Endothelial cell of umbilical vein (primary cell): ENCODE measurements at regions not wholly inside any gene's neighbourhood (a gene's known extent, or its start where the extent isn't known, plus 50 kb on each side); places are given as distances from the start of the nearest gene placed in this dataset.

Experiments
- BruUV-seq: library from RNA; stranded (reverse); fragments of 400-500 nt; replicated peaks from 2 replicates; lab custom pipeline; 2021; lab: Mats Ljungman, UMichigan
- CTCF ChIA-PET: fragments of 300-600, 350-600 bp; sonication (Branson Sonifier 250); formaldehyde crosslinking; loops from one replicate; lab custom pipeline; 2021; ENCODE audit warnings: antibody characterized with exemption, inconsistent platforms; lab: Charles Lee
- POLR2A ChIA-PET: fragments of 300-600, 350-600 bp; sonication (Branson Sonifier 250); formaldehyde crosslinking; loops from one replicate; lab custom pipeline; 2021; ENCODE audit warnings: antibody characterized with exemption, inconsistent platforms; lab: Charles Lee
- DNase-seq: peaks from one replicate; pipeline ENCODE4 v3.0.0-alpha.2; 2011; ENCODE audit warnings: low read depth, low spot score
- FAIRE-seq: peaks from 2 replicates; lab custom pipeline; 2011; peaks lifted over from hg19 to GRCh38; lab: Jason Lieb, UNC
- H2AFZ ChIP-seq: 2 replicates; pipeline ENCODE4 v1.6.0; 2012; ENCODE audit warnings: low read depth, low read length, control low read depth, inconsistent platforms
- H3K27ac ChIP-seq: 2 replicates; pipeline ENCODE4 v1.5.1; 2011; ENCODE audit warnings: low read depth, mild to moderate bottlenecking, control low read depth, low read length, moderate library complexity; ENCODE audit not compliant: insufficient read depth
- H3K27me3 ChIP-seq, 2 experiments: 2 replicates each; pipeline versions ENCODE4 v1.6.0 to v1.6.1; 2011; ENCODE audit warnings: low read length in 2 of 2, mixed read lengths in 1 of 2; ENCODE audit not compliant: control insufficient read depth in 2 of 2, insufficient read depth in 2 of 2
- H3K36me3 ChIP-seq, 2 experiments: 2 replicates in 1 of 2; 3 replicates in 1 of 2; pipeline ENCODE4 v1.5.1; 2011; ENCODE audit warnings: low read length in 2 of 2, mild to moderate bottlenecking in 1 of 2, moderate library complexity in 1 of 2; ENCODE audit not compliant: control insufficient read depth in 2 of 2, insufficient read depth in 2 of 2; ENCODE audit errors: extremely low read depth in 1 of 2
- H3K4me1 ChIP-seq: 3 replicates; pipeline ENCODE4 v1.5.1; 2011; ENCODE audit warnings: mild to moderate bottlenecking, low read length; ENCODE audit not compliant: control insufficient read depth, insufficient read depth; ENCODE audit errors: extremely low read depth
- H3K4me2 ChIP-seq: 2 replicates; pipeline ENCODE4 v1.6.1; 2011; ENCODE audit warnings: low read length, control low read depth, mixed read lengths; ENCODE audit not compliant: insufficient read depth
- H3K4me3 ChIP-seq, 3 experiments: fragments of 200-600 bp in 1 of 3; sonication (generic), shearing (Covaris generic) in 1 of 3; replicated peaks in 1 of 3; 2 replicates each; pipeline ENCODE4 v1.5.1; 2011 to 2016; ENCODE audit warnings: control low read depth in 3 of 3, low read length in 3 of 3, mild to moderate bottlenecking in 2 of 3, inconsistent platforms in 1 of 3, low read depth in 1 of 3, moderate library complexity in 1 of 3; ENCODE audit not compliant: insufficient read depth in 1 of 3
- H3K79me2 ChIP-seq: 2 replicates; pipeline ENCODE4 v1.6.0; 2012; ENCODE audit warnings: low read length, inconsistent platforms; ENCODE audit not compliant: control insufficient read depth, insufficient read depth
- H3K9ac ChIP-seq: replicated peaks from 2 replicates; pipeline ENCODE3; 2011; ENCODE audit warnings: low read length, control low read depth; ENCODE audit not compliant: insufficient read depth; ENCODE audit errors: extremely low read depth
- H3K9me1 ChIP-seq: replicated peaks from 3 replicates; pipeline ENCODE4 v1.6.0; 2011; ENCODE audit warnings: mild to moderate bottlenecking, low read length; ENCODE audit not compliant: control insufficient read depth, insufficient read depth; ENCODE audit errors: extremely low read depth
- H3K9me3 ChIP-seq: replicated peaks from 2 replicates; pipeline ENCODE4 v1.5.1; 2012; ENCODE audit warnings: low read length, inconsistent platforms; ENCODE audit not compliant: control insufficient read depth, insufficient read depth
- H4K20me1 ChIP-seq: replicated peaks from 2 replicates; pipeline ENCODE3; 2011; ENCODE audit warnings: mild to moderate bottlenecking, low read length; ENCODE audit not compliant: control insufficient read depth, insufficient read depth; ENCODE audit errors: extremely low read depth
- EZH2 ChIP-seq: IDR thresholded peaks from 2 replicates; pipeline ENCODE4 v1.6.1; 2012; ENCODE audit warnings: borderline replicate concordance, low read depth, mild to moderate bottlenecking, moderate library complexity, low read length, inconsistent platforms; ENCODE audit not compliant: severe bottlenecking
- FOS ChIP-seq: IDR thresholded peaks from 2 replicates; pipeline ENCODE4 v1.6.1; 2011; ENCODE audit warnings: mild to moderate bottlenecking, low read length, moderate library complexity, borderline replicate concordance; ENCODE audit not compliant: insufficient read depth
- GATA2 ChIP-seq: IDR thresholded peaks from 2 replicates; pipeline ENCODE4 v1.7.0; 2011; ENCODE audit warnings: low read depth, mild to moderate bottlenecking, moderate library complexity, mixed read lengths, low read length; ENCODE audit not compliant: insufficient read length, insufficient read depth
- JUN ChIP-seq: IDR thresholded peaks from 2 replicates; pipeline ENCODE4 v1.6.1; 2011; ENCODE audit warnings: borderline replicate concordance, low read depth; ENCODE audit not compliant: insufficient read length, insufficient read depth
- MYC ChIP-seq: IDR thresholded peaks from one replicate; pipeline ENCODE4 v1.6.1; 2011; ENCODE audit warnings: mild to moderate bottlenecking, low read depth, low read length
- POLR2A ChIP-seq: IDR thresholded peaks from 2 replicates; pipeline ENCODE4 v1.6.1; 2012; ENCODE audit warnings: low read depth, mild to moderate bottlenecking, control low read depth, low read length
- POLR2AphosphoS5 ChIP-seq: IDR thresholded peaks from 2 replicates; pipeline ENCODE4 v1.6.1; 2012; ENCODE audit warnings: low read depth, mild to moderate bottlenecking, control low read depth, low read length, moderate library complexity; ENCODE audit not compliant: insufficient read depth
- dilution Hi-C: fragments of 300-500 bp; cut with MboI; formaldehyde crosslinking; loops from one replicate; pipeline ENCODE4 v1.15.0; 2019; ENCODE audit warnings: low sequenced_read_pairs; ENCODE audit not compliant: extremely low pct_ligation_motif_present
- intact Hi-C: fragments of 100-400 bp; cut with micrococcal nuclease; formaldehyde crosslinking; loops from one replicate; pipeline ENCODE4 v1.10.0; 2022
- TF ChIP-seq, protein P1 (sequence below): IDR thresholded peaks from 2 replicates; pipeline ENCODE4 v1.6.1; 2011; ENCODE audit not compliant: insufficient read depth, insufficient read length
- TF ChIP-seq, protein P2 (sequence below), 2 donors: IDR thresholded peaks; 1 replicate in 1 of 2; 2 replicates in 1 of 2; pipeline ENCODE4 v1.5.1; 2011; ENCODE audit warnings: low read length in 2 of 2, mild to moderate bottlenecking in 2 of 2, moderate library complexity in 2 of 2, control low read depth in 1 of 2, inconsistent platforms in 1 of 2, low read depth in 1 of 2; ENCODE audit not compliant: insufficient read depth in 1 of 2; ENCODE audit errors: extremely low read depth in 1 of 2

DNA sequence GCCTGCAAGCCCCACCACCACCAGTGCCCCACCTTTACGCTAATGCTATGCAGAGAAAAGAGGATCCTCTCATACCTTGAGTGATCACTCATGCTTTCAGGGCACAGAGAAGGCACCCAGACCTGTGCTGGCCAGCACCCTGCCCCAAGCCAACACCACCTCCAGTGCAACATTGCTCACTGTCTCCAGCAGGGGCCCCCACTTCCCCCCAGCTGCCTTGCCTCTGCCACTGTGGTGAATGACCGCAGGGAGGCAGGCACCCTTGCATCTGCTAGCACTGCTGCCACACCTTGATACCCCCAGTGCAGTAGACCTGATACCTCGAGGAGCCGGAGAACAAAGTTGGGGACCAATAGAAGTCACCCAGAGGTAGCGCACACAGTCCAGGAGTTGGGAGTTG lies 139.2 kb upstream of the PLN start:
- no peak for DNase-seq
- no peaks in the 10 kb centered on the region for H3K9me1 ChIP-seq
- H2AFZ ChIP-seq: no peak overlapping the region
- no peaks in the 10 kb centered on the region for H3K4me1 ChIP-seq
- H3K4me3 ChIP-seq: no peak overlapping the region
- no peak for FAIRE-seq
- no peak overlapping the region for H3K4me2 ChIP-seq
- ChIA-PET CTCF (no interaction called here), POLR2A (no interaction called here)
- H4K20me1 ChIP-seq: no peaks in the 10 kb centered on the region
- intact Hi-C loops (no loop called here), dilution Hi-C loops (no loop called here)
- no peak overlapping the region for H3K9ac ChIP-seq
- BruUV-seq: no TSS peak
- no peaks in the 10 kb centered on the region for H3K79me2 ChIP-seq
- H3K27me3 ChIP-seq: no peaks in the 10 kb centered on the region
- TF ChIP-seq POLR2AphosphoS5: no peak
- no peak for TF ChIP-seq FOS
- no peak for TF ChIP-seq EZH2
- TF ChIP-seq JUN: no peak
- no peak for TF ChIP-seq GATA2
- TF ChIP-seq POLR2A: no peak
- TF ChIP-seq, protein P1, sequence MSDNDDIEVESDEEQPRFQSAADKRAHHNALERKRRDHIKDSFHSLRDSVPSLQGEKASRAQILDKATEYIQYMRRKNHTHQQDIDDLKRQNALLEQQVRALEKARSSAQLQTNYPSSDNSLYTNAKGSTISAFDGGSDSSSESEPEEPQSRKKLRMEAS: no peak
- TF ChIP-seq, protein P2, sequence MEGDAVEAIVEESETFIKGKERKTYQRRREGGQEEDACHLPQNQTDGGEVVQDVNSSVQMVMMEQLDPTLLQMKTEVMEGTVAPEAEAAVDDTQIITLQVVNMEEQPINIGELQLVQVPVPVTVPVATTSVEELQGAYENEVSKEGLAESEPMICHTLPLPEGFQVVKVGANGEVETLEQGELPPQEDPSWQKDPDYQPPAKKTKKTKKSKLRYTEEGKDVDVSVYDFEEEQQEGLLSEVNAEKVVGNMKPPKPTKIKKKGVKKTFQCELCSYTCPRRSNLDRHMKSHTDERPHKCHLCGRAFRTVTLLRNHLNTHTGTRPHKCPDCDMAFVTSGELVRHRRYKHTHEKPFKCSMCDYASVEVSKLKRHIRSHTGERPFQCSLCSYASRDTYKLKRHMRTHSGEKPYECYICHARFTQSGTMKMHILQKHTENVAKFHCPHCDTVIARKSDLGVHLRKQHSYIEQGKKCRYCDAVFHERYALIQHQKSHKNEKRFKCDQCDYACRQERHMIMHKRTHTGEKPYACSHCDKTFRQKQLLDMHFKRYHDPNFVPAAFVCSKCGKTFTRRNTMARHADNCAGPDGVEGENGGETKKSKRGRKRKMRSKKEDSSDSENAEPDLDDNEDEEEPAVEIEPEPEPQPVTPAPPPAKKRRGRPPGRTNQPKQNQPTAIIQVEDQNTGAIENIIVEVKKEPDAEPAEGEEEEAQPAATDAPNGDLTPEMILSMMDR (IDR thresholded peaks at IDR 0.05; ENCODE audit: extremely low read depth in 1 of 2, insufficient read depth in 1 of 2, low read depth in 1 of 2, low read length in 2 of 2): no peak
- TF ChIP-seq MYC: no peak
- no peak overlapping the region for H3K27ac ChIP-seq
- no peaks in the 10 kb centered on the region for H3K9me3 ChIP-seq
- H3K36me3 ChIP-seq: no peaks in the 10 kb centered on the region
